Liver (tissue), 7 donors: ENCODE measurements at regions not wholly inside any gene's neighbourhood (a gene's known extent, or its start where the extent isn't known, plus 50 kb on each side); places are given as distances from the start of the nearest gene placed in this dataset.
"Not testable (repeated sequence)": the region's sequence is repeated elsewhere in the genome, so short reads cannot be mapped to it uniquely, and the experiment has no call there.

Source experiments
- DNase-seq: peaks from one replicate; pipeline ENCODE4 v3.0.0-alpha.2; 2017; ENCODE audit warnings: low spot score
- H3K27ac ChIP-seq, 2 donors: one replicate each; pipeline ENCODE4 v1.7.0; 2013; ENCODE audit warnings: inconsistent platforms in 2 of 2, low read length in 2 of 2, control low read depth in 1 of 2, low read depth in 1 of 2, mild to moderate bottlenecking in 1 of 2
- H3K27me3 ChIP-seq, 4 donors: one replicate each; pipeline versions ENCODE4 v1.6.1 to v1.7.0; 2013; ENCODE audit warnings: low read length in 3 of 4, inconsistent platforms in 1 of 4, mild to moderate bottlenecking in 1 of 4, moderate library complexity in 1 of 4; ENCODE audit not compliant: control insufficient read depth in 4 of 4, insufficient read depth in 4 of 4
- H3K36me3 ChIP-seq, 4 donors: one replicate each; pipeline versions ENCODE4 v1.6.1 to v1.7.0; 2013; ENCODE audit warnings: low read length in 3 of 4, mild to moderate bottlenecking in 3 of 4, low read depth in 1 of 4, moderate library complexity in 1 of 4; ENCODE audit not compliant: control insufficient read depth in 4 of 4, insufficient read depth in 3 of 4
- H3K4me1 ChIP-seq, 4 donors: one replicate each; pipeline versions ENCODE4 v1.6.1 to v1.7.0; 2013; ENCODE audit warnings: low read length in 3 of 4, mild to moderate bottlenecking in 3 of 4, moderate library complexity in 1 of 4; ENCODE audit not compliant: control insufficient read depth in 4 of 4, insufficient read depth in 4 of 4
- H3K4me3 ChIP-seq, 3 donors: one replicate each; pipeline versions ENCODE4 v1.6.1 to v1.7.0; 2013; ENCODE audit warnings: low read length in 3 of 3, control low read depth in 1 of 3, low read depth in 1 of 3, mild to moderate bottlenecking in 1 of 3
- H3K9ac ChIP-seq, 2 donors: one replicate each; pipeline ENCODE4 v1.7.0; 2013; ENCODE audit warnings: low read length in 2 of 2, mild to moderate bottlenecking in 2 of 2, moderate library complexity in 2 of 2, control low read depth in 1 of 2, low read depth in 1 of 2
- H3K9me3 ChIP-seq, 4 donors: one replicate each; pipeline versions ENCODE4 v1.6.1 to v1.7.0; 2013; ENCODE audit warnings: low read length in 3 of 4; ENCODE audit not compliant: control insufficient read depth in 4 of 4
- EGR1 ChIP-seq, 2 donors: IDR thresholded peaks; 2 replicates each; pipeline ENCODE4 v1.6.1; 2016 to 2018; ENCODE audit warnings: antibody characterized with exemption in 2 of 2, low read depth in 2 of 2
- FOXA2 ChIP-seq: IDR thresholded peaks from 2 replicates; pipeline ENCODE4 v1.6.1; 2016; ENCODE audit warnings: antibody characterized with exemption
- GABPA ChIP-seq, 2 donors: IDR thresholded peaks in 1 of 2; conservative IDR thresholded peaks in 1 of 2; 2 replicates each; pipeline ENCODE4 v1.6.1; 2016; ENCODE audit warnings: antibody characterized with exemption in 2 of 2, mild to moderate bottlenecking in 1 of 2, moderate library complexity in 1 of 2
- HNF4A ChIP-seq, 2 donors: conservative IDR thresholded peaks; 2 replicates each; pipeline ENCODE4 v1.6.1; 2016; ENCODE audit warnings: antibody characterized with exemption in 2 of 2, mild to moderate bottlenecking in 2 of 2
- HNF4G ChIP-seq: IDR thresholded peaks from 2 replicates; pipeline ENCODE4 v1.6.1; 2016; ENCODE audit warnings: antibody characterized with exemption
- JUND ChIP-seq, 2 donors: IDR thresholded peaks; 2 replicates each; pipeline ENCODE4 v1.6.1; 2016; ENCODE audit warnings: antibody characterized with exemption in 2 of 2
- NR2F2 ChIP-seq: IDR thresholded peaks from 2 replicates; pipeline ENCODE4 v1.6.1; 2016; ENCODE audit warnings: antibody characterized with exemption
- RAD21 ChIP-seq, 2 donors: IDR thresholded peaks; 2 replicates each; pipeline ENCODE4 v1.6.1; 2016; ENCODE audit warnings: antibody characterized with exemption in 2 of 2, mild to moderate bottlenecking in 2 of 2
- SP1 ChIP-seq: IDR thresholded peaks from 2 replicates; pipeline ENCODE4 v1.6.1; 2018; ENCODE audit warnings: antibody characterized with exemption, mild to moderate bottlenecking
- YY1 ChIP-seq: IDR thresholded peaks from 2 replicates; pipeline ENCODE4 v1.6.1; 2016; ENCODE audit warnings: antibody characterized with exemption, mild to moderate bottlenecking
- WGBS: extraction: QIAGEN DNeasy Blood & Tissue Kit; methylation state at CpG from one replicate; pipeline ENCODE4 v1.1.7; 2013; 5-methylcytosine and 5-hydroxymethylcytosine counted together
- TF ChIP-seq, protein P1 (sequence below): IDR thresholded peaks from 2 replicates; pipeline ENCODE4 v1.6.1; 2016; ENCODE audit warnings: antibody characterized with exemption
- TF ChIP-seq, protein P2 (sequence below): IDR thresholded peaks from 2 replicates; pipeline ENCODE4 v1.6.1; 2016; ENCODE audit warnings: antibody characterized with exemption
- TF ChIP-seq, protein P3 (sequence below): IDR thresholded peaks from 2 replicates; pipeline ENCODE4 v1.6.1; 2016; ENCODE audit warnings: antibody characterized with exemption, mild to moderate bottlenecking
- donor health status: healthy.
- donor health status: healthy.
- donor health status: healthy.
- donor health status: healthy.

DNA sequence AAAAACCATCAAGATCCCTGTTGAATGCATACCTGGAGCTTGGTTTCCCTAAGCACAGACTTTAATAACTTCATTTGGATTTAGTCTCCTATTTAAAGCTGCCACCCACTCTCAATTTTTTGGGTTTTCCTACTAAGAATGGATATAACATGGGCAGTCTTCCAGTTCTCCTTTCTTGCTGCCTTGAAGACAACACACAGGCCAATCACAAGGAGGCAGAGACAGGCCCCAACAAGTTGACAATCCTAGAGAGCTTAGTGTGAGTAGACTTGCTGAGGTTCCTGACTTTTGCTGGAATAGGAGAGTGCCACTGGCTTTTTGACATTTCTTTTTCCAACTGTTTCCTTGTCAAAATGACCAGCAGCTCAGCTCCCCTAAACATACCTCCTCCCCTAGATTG is 112.3 kb upstream of the ESR1 start:
- no peaks in the 10 kb centered on the region for H3K9me3 ChIP-seq
- H3K36me3 ChIP-seq: peaks cover 0 to 6% (median 0%) of the 10 kb centered on the region in 4 donors
- DNase-seq: no peak
- H3K4me3 ChIP-seq: no peak overlapping the region
- no peak overlapping the region for H3K9ac ChIP-seq
- no peak overlapping the region for H3K27ac ChIP-seq
- TF ChIP-seq, protein P1, sequence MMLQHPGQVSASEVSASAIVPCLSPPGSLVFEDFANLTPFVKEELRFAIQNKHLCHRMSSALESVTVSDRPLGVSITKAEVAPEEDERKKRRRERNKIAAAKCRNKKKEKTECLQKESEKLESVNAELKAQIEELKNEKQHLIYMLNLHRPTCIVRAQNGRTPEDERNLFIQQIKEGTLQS: no peak
- no peak for TF ChIP-seq GABPA (IDR thresholded peaks at IDR 0.05 in 1 of 2, conservative IDR thresholded peaks at IDR 0.05 in 1 of 2)
- TF ChIP-seq, protein P2, sequence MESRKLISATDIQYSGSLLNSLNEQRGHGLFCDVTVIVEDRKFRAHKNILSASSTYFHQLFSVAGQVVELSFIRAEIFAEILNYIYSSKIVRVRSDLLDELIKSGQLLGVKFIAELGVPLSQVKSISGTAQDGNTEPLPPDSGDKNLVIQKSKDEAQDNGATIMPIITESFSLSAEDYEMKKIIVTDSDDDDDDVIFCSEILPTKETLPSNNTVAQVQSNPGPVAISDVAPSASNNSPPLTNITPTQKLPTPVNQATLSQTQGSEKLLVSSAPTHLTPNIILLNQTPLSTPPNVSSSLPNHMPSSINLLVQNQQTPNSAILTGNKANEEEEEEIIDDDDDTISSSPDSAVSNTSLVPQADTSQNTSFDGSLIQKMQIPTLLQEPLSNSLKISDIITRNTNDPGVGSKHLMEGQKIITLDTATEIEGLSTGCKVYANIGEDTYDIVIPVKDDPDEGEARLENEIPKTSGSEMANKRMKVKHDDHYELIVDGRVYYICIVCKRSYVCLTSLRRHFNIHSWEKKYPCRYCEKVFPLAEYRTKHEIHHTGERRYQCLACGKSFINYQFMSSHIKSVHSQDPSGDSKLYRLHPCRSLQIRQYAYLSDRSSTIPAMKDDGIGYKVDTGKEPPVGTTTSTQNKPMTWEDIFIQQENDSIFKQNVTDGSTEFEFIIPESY: no peak
- no peak for TF ChIP-seq EGR1 (IDR thresholded peaks at IDR 0.05; ENCODE audit: low read depth in 2 of 2)
- TF ChIP-seq FOXA2: no peak
- TF ChIP-seq JUND (IDR thresholded peaks at IDR 0.05): no peak
- TF ChIP-seq HNF4A (conservative IDR thresholded peaks at IDR 0.05): no peak
- no peak for TF ChIP-seq NR2F2
- TF ChIP-seq SP1: no peak
- TF ChIP-seq, protein P3, sequence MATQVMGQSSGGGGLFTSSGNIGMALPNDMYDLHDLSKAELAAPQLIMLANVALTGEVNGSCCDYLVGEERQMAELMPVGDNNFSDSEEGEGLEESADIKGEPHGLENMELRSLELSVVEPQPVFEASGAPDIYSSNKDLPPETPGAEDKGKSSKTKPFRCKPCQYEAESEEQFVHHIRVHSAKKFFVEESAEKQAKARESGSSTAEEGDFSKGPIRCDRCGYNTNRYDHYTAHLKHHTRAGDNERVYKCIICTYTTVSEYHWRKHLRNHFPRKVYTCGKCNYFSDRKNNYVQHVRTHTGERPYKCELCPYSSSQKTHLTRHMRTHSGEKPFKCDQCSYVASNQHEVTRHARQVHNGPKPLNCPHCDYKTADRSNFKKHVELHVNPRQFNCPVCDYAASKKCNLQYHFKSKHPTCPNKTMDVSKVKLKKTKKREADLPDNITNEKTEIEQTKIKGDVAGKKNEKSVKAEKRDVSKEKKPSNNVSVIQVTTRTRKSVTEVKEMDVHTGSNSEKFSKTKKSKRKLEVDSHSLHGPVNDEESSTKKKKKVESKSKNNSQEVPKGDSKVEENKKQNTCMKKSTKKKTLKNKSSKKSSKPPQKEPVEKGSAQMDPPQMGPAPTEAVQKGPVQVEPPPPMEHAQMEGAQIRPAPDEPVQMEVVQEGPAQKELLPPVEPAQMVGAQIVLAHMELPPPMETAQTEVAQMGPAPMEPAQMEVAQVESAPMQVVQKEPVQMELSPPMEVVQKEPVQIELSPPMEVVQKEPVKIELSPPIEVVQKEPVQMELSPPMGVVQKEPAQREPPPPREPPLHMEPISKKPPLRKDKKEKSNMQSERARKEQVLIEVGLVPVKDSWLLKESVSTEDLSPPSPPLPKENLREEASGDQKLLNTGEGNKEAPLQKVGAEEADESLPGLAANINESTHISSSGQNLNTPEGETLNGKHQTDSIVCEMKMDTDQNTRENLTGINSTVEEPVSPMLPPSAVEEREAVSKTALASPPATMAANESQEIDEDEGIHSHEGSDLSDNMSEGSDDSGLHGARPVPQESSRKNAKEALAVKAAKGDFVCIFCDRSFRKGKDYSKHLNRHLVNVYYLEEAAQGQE: no peak
- TF ChIP-seq YY1: no peak
- TF ChIP-seq RAD21 (IDR thresholded peaks at IDR 0.05): no peak
- no peak for TF ChIP-seq HNF4G
- H3K27me3 ChIP-seq: no peaks in the 10 kb centered on the region
- peaks cover 5 to 24% (median 16%) of the 10 kb centered on the region in 4 donors for H3K4me1 ChIP-seq

DNA sequence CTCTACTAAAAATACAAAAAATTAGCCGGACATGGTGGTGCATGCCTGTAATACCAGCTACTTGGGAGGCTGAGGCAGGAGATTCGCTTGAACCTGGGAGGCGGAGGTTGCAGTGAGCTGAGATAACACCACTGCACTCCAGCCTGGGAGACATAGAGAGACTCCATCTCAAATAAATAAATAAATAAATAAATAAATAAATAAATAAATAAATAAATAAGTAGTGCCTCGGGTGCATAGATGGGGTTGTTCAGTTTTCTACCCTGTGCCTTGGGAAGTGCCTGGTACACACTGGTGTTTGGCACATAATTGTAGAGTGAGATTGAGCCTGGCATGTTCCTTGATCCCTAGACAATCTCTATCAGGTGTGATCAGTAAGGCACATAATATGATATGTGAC is 111.2 kb upstream of the ESR1 start:
- WGBS: 95% methylated on average over 4 of the region's 4 CpGs
- not testable (repeated sequence) for H3K9ac ChIP-seq, H3K27me3 ChIP-seq, H3K9me3 ChIP-seq, DNase-seq, H3K36me3 ChIP-seq, H3K27ac ChIP-seq, H3K4me3 ChIP-seq
- peaks cover 7 to 30% (median 24%) of the 10 kb centered on the region in 4 donors for H3K4me1 ChIP-seq
